Limb (tissue), 2 donors: ENCODE measurements at regions not wholly inside any gene's neighbourhood (a gene's known extent, or its start where the extent isn't known, plus 50 kb on each side); places are given as distances from the start of the nearest gene placed in this dataset.
"Not testable (repeated sequence)": the region's sequence is repeated elsewhere in the genome, so short reads cannot be mapped to it uniquely, and the experiment has no call there.

Experiments
- DNase-seq, 2 donors: peaks; one replicate each; pipeline ENCODE4 v3.0.0-alpha.2; 2016; ENCODE audit errors: extremely low spot score in 2 of 2

GRCh38 chr2:53114582-53114981, 653.0 kb upstream of the CHAC2 start:
- DNase-seq: no peak

GRCh38 chr2:53112408-53112807, 655.2 kb upstream of the CHAC2 start:
- not testable (repeated sequence) for DNase-seq

DNA sequence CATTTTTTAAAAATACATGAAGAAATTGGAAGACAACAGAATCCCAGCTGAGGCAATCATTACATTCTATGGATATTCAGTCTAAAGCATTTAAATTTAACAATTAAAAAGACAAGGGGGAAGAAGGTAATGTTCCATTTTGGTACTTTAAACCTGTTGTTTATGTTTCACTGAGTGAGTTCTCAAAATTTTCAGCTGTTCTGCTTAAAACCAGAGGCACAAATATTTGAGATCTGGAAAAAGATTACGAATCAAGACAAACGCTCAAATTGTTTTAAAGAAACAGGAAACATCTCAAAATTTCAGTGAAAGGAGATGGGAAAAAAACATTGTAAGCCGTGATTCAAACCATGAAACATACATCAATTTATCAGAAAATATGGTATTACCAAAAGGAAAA, 656.2 kb upstream of the CHAC2 start:
- DNase-seq: no peak

- no peak for DNase-seq
Measured at GRCh38 chr2:53111004-53111403, 656.6 kb upstream of the CHAC2 start.

DNA sequence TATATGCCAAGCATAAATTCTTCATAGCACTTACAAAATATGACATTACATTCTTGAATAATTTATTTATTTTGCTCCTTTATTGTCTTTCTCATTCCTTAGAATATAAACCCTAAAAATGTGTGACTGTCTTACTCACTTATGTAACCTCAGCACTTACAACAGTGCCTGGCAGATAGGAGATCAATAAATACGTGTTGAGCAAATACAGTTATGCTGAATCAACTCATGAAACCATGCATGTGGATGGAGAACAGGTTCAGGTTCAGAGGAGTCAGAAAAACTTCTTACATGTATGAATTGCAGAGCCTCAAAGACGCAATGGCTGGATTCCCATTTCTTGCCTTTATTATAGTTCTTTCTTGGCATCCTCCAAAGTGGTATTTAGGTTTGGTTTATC, 659.4 kb upstream of the CHAC2 start:
- no peak for DNase-seq

DNA sequence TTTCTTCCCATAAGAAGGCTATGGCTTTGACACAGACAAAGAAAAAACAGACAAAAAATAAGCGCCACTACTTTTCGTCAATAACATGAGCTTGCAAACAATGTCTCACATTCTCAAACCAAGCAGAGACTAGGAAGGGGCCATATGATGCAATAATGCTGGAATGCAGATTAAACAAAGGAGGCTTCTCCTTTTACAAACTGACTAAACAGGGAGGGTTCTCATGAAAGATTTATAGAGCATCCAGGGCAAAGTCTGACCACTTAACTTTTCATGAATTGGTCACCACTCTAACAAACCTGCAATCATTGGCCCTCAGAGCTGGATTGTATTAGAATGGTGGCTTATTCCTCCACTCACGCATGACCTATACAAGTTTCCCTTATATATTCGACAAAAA, 663.3 kb upstream of the CHAC2 start:
- no peak for DNase-seq

DNA sequence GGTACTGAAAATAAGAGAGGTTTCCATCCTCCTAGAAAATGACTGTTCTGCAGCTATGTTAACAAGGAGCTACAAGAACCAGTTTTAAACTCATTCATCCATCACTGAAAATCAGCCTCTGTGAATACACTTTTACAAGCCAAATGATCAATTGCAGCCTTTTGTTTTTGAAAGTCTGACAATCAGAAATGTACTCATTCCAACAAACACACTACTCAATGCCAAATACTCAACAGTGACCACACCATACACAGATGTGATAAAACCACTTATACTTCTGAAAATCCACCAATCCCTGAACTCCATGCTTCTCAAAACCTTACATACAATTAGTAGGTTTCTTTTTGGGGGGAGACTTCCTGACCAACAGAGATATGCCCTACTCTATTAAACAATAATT, 663.9 kb upstream of the CHAC2 start:
- no peak for DNase-seq

GRCh38 chr2:53098696-53099078, 668.9 kb upstream of the CHAC2 start:
- DNase-seq: no peak

DNA sequence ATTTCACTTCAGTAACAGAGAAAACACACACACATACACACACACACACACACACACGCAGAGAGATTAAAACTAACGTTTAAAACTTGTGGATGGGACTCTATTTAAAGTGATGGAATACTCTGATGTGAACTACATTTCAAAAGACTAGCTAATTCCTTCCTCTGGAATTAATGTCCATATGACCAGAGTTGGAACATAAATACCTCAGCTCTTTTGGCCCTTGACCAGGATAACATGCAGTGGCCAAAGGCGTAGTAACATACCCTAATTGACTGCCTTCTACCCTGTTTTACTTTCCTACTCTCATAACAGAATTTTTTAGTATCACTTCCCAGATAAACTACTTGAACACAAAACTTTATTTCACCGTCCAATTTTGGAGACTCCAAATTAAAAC, 671.3 kb upstream of the CHAC2 start:
- DNase-seq: no peak

DNA sequence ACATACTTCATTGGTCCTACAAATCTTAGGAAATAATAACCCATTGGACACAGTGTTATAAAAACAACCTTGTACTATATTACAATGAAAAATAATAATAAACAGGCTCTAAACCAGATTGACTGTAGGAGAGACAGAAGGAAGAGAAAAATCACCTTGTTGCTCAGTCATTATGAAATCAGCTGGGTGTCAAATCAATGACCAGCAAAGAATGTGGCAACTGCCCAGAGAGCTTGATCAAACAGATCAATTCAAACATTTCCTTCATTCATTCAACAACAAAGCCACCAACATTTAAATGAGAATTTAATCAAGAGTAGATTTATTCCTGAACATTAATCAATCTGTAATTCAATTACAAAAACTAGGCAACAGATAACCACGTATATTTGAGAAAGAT, 671.9 kb upstream of the CHAC2 start:
- DNase-seq: no peak

DNA sequence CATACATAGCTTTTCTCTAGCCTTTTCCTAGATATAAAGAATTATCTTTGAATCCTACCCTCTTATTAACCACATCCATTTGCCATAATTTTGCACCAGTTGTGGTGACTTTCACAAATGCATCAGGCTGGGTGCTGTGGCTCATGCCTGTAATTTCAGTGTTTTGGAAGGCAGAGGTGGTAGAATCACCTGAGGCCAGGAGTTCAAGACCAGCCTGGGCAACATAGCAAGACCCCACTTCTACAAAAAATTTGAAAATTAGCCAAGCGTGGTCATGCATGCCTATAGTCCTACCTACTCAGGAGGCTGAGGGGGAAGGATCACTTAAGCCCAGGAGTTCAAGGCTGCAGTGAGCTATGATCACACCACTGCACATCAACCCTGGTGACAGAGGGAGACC, 672.4 kb upstream of the CHAC2 start:
- no peak for DNase-seq

DNA sequence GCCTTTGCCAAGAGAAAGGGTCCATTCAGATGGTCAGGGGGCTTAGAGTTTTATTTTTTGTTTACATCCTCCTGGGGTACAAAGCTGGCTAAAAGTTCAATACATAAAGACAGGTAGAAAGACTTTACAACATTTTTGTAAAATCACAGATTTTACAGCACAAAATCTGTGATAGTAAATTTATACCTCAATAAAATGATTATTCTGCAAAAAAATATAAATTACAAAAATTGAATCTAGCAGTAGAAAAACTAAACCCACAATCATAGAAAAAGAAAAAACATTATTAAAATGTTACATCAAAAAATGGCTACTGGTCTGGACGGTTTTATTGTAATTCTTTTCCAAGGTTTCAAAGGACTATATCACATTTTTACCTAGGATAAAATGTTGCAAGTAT, 674.2 kb upstream of the CHAC2 start:
- DNase-seq: no peak

GRCh38 chr2:53091183-53091582, 676.4 kb upstream of the CHAC2 start:
- DNase-seq: no peak

GRCh38 chr2:53087874-53088461, 679.6 kb upstream of the CHAC2 start:
- DNase-seq: no peak

DNA sequence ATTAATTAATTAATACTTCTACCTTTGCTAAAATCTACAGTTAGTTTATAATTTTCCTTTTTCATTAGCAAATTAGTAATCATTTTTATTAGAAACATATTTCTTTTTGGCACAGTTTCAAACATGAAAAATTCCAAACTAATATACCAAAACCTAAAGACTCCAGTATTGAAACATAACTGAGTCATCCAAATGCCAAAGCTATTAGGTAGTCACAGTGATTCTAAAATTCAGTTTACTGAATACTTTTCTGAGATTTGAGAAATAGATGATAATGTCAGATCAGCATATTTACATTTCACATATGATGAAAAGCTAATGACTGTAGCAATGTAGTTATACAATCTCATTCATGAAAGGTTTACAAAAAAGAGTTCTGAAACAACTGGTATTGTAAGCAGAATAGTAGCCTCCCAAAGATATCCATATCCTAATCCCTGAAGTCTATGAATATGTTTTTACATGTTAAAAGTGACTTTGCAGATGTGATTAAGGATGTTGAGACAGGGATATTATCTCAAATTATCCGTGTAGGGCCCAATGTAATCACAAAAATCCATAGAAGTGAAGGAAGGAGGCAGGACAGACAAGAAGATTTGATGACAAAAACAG, 680.2 kb upstream of the CHAC2 start:
- no peak for DNase-seq

DNA sequence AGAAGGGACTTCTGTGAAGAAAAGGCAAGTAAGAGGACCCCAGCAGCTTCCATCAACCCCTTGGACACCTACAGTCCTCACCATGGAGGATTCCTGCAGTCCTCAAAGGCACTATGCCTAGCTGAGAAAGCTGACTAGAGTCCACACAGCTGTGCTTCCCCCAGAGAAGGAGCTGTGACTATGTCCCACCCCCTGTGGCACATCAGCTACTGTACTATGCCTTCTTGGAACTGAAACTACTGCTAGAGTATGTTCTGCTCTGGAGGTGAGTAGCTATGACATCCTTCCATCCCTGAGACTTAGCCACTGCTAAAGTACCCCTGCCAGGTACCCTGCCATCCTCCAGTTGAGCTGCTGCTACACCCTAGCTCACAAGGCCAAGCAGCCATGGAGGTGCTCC, 690.2 kb upstream of the CHAC2 start:
- DNase-seq: no peak

DNA sequence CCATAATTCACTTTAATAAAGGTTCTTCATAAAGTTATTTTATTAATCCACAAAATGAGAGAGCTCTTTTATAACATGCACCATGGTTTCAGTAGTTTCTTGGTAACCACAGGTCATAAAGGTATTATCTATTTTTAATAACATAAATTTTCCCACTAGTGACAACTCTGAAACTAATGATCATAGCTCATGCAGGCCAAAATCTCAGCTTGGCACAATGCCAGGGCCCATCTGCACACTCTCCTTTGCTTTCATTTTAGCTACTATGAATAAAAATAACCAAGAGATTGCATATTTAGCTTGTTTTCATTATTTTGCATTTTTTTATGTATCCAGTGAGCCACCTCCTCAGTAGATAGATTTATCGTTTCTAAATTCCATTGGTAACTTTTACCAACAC, 691.8 kb upstream of the CHAC2 start:
- no peak for DNase-seq

GRCh38 chr2:53067533-53067932, 700.1 kb upstream of the CHAC2 start:
- DNase-seq: no peak

- DNase-seq: no peak
Measured at GRCh38 chr2:53067056-53067455, 700.5 kb upstream of the CHAC2 start.

GRCh38 chr2:53064154-53064553, 703.5 kb upstream of the CHAC2 start:
- DNase-seq: no peak

DNA sequence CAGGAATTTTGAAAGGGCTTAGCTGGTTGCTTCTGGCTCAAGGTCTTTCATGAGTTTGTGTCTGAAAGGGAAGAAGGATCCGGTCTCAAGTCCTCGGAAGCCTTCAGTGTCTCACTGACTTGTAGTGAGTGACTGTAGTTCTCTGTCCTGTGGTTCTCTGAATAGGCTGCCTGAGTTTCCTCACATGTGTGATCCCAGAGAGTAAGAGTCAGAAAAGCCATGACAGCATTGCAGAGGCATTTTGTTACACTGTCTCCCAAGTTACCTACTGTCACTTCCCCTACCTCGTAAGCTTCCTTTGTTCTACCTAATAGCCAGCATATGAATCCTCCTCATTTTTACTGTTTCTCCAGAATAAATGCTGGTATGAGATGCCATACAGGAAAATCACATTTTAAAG, 709.1 kb upstream of the CHAC2 start:
- no peak for DNase-seq

GRCh38 chr2:53053937-53054336, 713.7 kb upstream of the CHAC2 start:
- no peak for DNase-seq

GRCh38 chr2:53051157-53051556, 716.4 kb upstream of the CHAC2 start:
- DNase-seq: no peak
